GM19328 (cell line): ENCODE measurements at regions not wholly inside any gene's neighbourhood (a gene's known extent, or its start where the extent isn't known, plus 50 kb on each side); places are given as distances from the start of the nearest gene placed in this dataset.

Source experiments
- ATAC-seq: cut with Tn5 transposase; IDR thresholded peaks from one replicate; pipeline ENCODE4 v1.9.1; 2021; ENCODE audit warnings: mild to moderate bottlenecking, moderate library complexity; ENCODE audit not compliant: unreplicated experiment

GRCh38 chr2:180664507-180664906 is 315.9 kb upstream of the UBE2E3 start:
- no peak for ATAC-seq

GRCh38 chr2:180662941-180663471 is 317.4 kb upstream of the UBE2E3 start:
- ATAC-seq, result no peak

GRCh38 chr2:180662521-180662920 is 317.9 kb upstream of the UBE2E3 start:
- no peak for ATAC-seq

- ATAC-seq, result no peak
Measured at GRCh38 chr2:180661686-180662030, 318.7 kb upstream of the UBE2E3 start.

GRCh38 chr2:180660881-180661685 is 319.3 kb upstream of the UBE2E3 start:
- ATAC-seq, result no peak

GRCh38 chr2:180660207-180660606 is 320.2 kb upstream of the UBE2E3 start:
- no peak for ATAC-seq

- no peak for ATAC-seq
Measured at GRCh38 chr2:180657054-180657453, 323.4 kb upstream of the UBE2E3 start.

GRCh38 chr2:180656455-180656847 is 324.0 kb upstream of the UBE2E3 start:
- ATAC-seq, result no peak

- ATAC-seq, result no peak
Measured at GRCh38 chr2:180655842-180656454, 324.5 kb upstream of the UBE2E3 start.

GRCh38 chr2:180655393-180655792 is 325.0 kb upstream of the UBE2E3 start:
- no peak for ATAC-seq

- ATAC-seq, result no peak
Measured at GRCh38 chr2:180653481-180653880, 326.9 kb upstream of the UBE2E3 start.

GRCh38 chr2:180652794-180653193 is 327.6 kb upstream of the UBE2E3 start:
- no peak for ATAC-seq

GRCh38 chr2:180651596-180651995 is 328.8 kb upstream of the UBE2E3 start:
- ATAC-seq, result no peak

GRCh38 chr2:180647621-180648020 is 332.8 kb upstream of the UBE2E3 start:
- no peak for ATAC-seq

GRCh38 chr2:180647221-180647620 is 333.2 kb upstream of the UBE2E3 start:
- no peak for ATAC-seq

- no peak for ATAC-seq
Measured at GRCh38 chr2:180646756-180647155, 333.6 kb upstream of the UBE2E3 start.

GRCh38 chr2:180644709-180645108 is 335.7 kb upstream of the UBE2E3 start:
- no peak for ATAC-seq

GRCh38 chr2:180630756-180631155 is 349.6 kb upstream of the UBE2E3 start:
- no peak for ATAC-seq

GRCh38 chr2:180625006-180625844 is 355.2 kb upstream of the UBE2E3 start:
- ATAC-seq, result no peak

GRCh38 chr2:180621941-180622918 is 358.2 kb upstream of the UBE2E3 start:
- no peak for ATAC-seq
